HG03095 (cell line): ENCODE measurements at regions not wholly inside any gene's neighbourhood (a gene's known extent, or its start where the extent isn't known, plus 50 kb on each side); places are given as distances from the start of the nearest gene placed in this dataset.
"Not testable (repeated sequence)": the region's sequence is repeated elsewhere in the genome, so short reads cannot be mapped to it uniquely, and the experiment has no call there.

Experiments
- ATAC-seq: cut with Tn5 transposase; IDR thresholded peaks from one replicate; pipeline ENCODE4 v1.9.1; 2021; ENCODE audit warnings: moderate library complexity; ENCODE audit not compliant: unreplicated experiment

- no peak for ATAC-seq
Measured at GRCh38 chr13:40344270-40345148, 321.9 kb downstream of the FOXO1 start.

DNA sequence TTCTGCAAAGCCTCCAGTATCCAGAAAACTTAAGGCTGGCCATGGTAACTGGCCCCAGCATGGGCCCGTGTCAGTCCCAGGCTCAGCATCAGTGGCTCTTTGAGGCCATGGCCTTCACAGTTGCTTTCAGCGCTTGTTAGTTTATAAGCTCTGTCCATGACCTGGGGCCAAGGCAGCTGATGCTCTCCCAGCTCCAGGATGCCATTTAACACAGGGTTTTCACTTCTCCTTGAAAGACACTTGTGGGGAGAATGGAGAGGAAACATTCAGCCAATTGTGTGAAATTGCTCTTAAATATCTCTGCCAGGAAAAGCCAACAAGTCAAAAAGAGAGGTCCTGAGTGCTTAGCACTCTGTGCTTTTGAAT lies 321.3 kb downstream of the FOXO1 start:
- ATAC-seq, result no peak

GRCh38 chr13:40345654-40346372 lies 320.6 kb downstream of the FOXO1 start:
- no peak for ATAC-seq

DNA sequence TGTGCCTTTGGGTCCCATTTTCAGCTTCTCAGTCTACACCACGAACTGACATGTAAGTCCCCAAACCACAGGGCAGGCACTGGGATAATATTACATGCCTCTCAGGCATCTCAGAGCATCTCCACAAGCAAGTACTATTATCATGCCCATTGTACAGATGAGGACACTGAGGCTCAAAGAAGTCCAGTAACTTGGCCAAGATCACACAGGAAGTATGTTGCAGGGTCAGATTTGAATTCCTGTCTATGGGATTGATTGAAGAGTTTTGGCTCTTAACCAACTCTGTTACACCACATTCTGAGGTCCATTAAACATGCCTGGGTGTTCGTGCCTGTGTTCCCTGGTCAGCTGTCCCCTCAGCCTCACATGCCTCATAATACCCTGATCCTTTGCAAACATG lies 319.8 kb downstream of the FOXO1 start:
- ATAC-seq, result no peak

DNA sequence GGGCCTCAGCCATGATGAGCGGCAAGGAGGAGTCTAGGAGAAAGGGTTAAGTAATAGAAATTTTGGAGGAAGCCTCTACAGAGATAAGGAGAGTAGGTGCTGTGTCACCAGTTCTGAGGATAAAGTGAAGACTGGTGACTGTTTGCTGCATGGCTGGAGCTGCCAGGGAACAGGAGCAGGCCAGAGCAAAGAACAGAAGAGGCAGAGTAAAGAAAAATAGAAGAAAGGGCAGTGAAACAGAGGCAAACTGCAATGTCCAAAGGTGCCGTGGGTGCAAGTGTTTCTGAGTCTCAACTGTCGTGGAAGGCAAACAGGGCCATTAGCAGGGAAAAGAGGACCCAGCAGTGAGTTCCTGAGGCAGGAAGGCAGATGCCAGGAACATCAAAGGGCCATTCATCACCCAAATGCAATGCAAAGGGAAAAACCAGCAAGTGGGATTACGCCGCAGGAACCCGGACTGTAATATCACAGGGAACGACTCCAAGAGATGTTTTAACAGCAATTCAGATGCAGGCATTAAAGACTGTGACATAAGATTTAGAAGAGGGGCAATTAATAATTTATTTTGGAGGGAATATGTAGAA lies 318.3 kb downstream of the FOXO1 start:
- no peak for ATAC-seq

DNA sequence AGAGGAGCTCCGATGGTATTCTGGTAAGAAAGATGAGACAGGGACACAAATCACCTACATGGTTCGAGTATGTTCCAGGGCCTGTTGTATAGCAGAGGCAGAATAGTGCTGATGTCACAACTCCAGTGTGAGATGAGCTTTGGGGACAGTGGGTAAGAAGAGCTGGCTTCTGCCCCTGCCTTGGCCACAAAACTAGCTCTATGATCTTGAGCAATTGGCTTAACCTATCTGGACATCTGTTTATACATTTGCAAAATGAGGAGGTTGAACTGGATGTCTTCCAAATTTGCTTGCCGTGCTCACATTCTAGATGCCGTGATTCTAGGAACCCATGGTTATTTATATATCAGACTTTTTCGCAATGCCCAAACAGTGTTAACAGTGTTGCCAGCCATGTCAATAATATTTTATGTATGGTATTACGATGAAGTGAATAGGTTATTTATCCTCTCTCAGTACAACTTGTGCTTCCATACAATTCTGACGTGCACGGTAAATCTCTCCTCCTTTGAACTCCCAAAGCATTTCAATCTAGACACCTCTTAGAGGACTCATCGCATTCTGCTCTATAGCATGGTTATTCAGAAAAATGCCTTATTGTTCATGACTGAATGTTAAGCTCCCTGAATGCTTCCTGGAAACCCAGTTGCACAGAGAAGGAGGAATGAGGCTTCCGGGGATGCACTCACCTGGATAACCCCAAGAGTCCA lies 316.0 kb downstream of the FOXO1 start:
- no peak for ATAC-seq

GRCh38 chr13:40351537-40352379 lies 314.7 kb downstream of the FOXO1 start:
- ATAC-seq, result no peak

- ATAC-seq, result no peak
Measured at GRCh38 chr13:40352380-40352778, 314.1 kb downstream of the FOXO1 start.

DNA sequence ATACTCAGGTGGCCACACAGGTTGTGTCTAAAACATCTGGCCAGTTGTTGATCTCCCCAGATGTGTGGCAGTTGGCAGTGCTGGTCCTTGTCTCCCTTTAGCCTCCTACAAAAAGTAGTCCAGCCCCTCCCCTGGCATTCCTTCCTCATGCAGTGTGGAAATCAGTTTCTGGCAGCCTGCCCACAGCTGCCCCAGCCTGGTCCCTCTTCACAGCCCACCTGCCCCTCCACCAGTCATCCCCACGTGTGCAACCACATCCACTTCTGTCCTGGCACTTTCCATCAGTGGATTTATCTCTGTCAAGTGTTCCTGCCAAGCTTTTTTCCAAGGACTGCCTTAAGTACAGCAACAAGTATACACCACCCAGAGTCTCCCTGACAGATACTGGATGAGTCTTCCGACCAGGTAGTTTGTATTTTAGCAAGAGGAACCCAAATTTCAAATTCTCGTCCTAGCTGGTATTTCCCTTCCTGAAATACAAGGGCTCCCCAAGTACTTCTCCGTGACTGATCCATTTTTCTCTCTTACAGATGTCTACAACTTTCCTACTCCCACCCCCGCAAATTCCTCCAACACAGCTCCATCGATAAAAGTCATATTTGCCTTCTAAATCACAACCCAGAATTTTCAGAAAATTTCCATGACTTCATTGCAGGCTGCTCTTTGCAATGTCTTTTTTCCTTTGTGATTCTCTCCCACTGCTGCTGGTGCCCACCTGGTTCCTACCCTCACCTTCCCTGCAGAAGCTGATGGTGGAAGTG lies 313.5 kb downstream of the FOXO1 start:
- ATAC-seq, result no peak

DNA sequence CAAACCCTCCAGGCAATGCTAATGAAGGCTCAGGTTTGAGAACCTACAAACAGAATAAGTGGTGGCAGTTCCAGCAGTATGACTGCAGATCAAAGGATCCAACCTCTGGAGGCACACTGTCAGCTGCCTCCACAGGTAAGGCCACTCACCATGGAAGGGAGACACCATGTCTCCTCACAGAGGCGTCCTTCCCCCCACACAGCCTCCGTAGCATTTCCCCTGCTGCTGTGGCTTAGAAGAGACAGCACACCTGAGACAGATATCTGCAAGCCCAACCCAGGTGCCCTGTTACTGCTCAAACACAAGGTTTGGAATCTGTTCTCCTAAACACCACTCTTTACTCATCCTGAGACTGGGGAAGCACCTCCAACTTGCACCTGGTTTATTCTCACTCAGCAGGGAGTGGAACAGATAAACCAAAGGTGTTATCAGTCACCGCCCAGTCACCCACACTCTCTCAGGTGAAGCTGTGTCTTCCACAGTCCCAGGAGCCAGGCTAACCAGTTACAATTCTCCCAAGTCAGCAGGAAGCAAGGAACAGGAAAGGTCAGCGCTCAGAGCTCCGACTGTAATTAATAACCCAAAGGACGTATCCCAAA lies 311.2 kb downstream of the FOXO1 start:
- ATAC-seq, result no peak

DNA sequence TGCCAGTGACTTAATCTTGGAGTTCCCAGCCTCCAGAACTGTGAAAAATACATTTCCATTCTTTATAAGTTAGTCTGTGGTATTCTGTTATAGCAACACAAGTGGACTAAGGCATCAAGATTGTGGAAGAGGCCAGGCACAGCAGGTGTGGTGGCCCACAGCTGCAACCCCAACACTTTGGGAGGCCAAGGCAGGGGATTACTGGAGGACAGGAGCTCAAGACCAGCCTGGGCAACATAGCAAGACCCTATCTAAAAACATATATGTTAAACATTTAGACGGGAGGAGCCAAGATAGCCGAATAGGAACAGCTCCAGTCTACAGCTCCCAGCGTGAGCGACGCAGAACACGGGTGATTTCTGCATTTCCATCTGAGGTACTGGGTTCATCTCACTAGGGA lies 310.4 kb downstream of the FOXO1 start:
- ATAC-seq, result no peak

DNA sequence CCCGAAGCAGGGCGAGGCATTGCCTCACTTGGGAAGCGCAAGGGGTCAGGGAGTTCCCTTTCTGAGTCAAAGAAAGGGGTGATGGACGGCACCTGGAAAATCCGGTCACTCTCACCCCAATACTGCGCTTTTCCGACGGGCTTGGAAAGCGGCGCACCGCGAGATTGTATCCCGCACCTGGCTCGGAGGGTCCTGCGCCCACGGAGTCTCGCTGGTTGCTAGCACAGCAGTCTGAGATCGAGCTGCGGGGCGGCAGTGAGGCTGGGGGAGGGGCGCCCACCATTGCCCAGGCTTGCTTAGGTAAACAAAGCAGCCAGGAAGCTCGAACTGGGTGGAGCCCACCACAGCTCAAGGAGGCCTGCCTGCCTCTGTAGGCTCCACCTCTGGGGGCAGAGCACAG lies 310.0 kb downstream of the FOXO1 start:
- not testable (repeated sequence) for ATAC-seq

DNA sequence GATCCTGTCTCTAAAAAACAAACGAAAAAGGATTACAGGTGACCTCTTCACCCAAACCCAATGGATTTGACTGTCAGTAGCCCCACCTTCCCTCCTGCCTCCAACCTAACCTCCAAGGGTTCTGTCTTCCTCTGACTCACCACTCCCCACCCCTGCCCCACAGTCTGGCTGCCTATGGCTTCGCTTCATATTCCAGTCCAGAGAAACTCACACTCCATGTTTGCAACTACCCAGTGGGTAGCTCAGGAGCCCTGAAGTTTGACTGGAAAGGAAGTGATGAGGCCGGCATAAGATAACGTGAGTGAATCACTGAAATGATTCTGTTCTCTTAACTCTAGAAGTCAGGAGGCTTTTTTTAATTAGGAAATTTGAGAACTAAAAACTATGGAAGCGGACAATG lies 303.9 kb downstream of the FOXO1 start:
- ATAC-seq, result no peak

DNA sequence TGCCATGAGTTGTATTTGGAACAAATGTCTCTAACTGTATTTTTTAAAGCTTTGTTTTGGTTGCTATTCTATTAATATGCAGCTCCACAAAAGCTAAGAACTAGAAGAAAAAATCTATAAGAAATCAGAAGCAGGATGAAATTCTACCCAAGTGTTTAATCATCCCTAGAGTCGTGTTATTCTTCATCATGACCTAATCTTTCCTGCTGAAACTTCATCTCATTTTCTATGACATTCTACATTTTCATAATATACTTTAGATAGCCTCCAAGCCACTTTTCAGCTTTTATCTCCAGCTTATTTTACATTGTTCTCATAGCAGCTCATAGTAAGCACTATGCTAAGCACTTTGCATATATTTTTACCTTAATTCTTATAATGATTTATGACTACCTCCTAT lies 302.8 kb downstream of the FOXO1 start:
- no peak for ATAC-seq

DNA sequence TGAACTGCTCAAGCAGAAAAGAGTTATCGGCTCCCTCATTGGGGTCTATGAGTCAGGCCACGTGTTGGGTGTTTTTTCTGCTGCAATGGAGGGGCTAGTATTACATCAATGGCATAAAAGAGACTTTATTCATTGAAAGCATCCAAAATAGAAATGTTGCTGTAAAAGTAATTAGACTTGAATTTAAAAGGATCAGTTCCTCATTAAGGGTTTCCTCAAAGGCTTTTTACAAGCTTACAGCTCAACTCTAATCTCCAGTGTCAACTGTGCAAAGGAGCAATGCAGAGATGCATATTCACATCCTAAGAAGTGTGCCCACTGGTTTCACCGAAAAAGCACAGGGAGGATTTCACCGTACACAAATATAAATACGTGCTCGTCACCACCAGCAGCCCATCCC lies 300.3 kb downstream of the FOXO1 start:
- ATAC-seq, result no peak

DNA sequence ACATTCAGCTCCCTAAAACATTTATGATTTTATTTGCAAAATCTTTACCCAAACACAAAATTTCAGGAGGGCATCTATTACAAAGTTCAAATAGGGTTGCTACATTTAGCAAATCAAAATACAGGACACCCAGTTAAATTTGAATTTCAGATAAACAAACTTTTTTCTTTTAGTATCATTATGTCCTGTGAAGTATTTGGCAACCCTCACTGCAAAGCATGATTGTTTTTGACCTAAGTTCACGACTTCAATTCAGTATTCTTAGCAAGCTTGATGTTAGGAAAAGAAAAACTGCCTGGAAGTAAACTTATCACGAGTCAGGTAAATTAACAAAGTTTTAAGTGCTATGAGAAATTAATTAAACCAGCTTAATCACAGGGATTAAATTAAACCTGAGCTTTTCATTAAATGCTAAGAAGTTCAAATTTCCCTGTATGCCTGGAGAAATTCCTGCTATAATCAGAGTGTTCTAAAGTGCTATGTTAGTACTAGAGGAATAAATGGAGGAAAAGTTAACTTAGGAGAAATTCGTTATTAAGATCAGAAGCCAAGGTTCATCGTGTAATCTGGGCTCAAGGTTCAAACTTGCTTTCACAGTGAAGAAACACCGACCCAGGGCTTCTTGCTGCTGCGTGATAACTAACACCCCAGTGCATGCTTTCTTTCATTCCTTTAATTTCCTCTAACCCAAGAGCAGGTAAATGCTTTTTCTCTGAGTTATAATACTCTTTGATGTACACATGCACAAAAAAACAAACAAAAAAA lies 298.1 kb downstream of the FOXO1 start:
- no peak for ATAC-seq

- no peak for ATAC-seq
Measured at GRCh38 chr13:40370661-40371060, 295.8 kb downstream of the FOXO1 start.

DNA sequence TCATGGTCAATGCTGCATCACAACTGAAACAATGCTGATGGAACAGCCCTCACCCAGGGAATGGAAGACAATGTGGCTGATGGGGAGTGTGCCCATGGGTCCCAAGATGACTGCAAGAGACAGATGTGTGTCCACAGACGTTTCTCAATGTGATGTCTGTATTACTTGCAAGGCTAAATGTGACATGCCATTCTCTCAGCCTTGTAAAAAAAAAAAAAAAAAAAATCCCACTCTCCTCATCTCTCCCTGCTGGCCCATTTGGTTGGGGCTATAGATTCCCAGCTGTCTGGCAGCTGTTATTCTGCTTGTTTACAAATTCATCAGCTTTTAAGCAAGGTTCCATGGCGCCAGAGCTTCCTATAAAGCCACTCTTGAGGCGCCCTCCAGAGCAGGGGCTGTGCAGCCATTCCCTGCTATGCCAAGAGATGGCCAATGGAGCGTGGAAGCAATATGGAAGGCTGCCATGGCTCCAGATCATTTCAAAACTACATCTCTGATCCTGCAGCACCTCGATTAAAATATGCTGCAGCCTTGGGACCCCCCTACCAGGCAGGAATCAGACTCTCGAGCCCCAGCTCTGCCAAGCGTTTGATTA lies 294.8 kb downstream of the FOXO1 start:
- no peak for ATAC-seq
